Activated T-cell treated with anti-CD3 and anti-CD28 coated beads, Interleukin-2, amount 50 U/mL, for 4 hours (primary cell): ENCODE measurements at regions not wholly inside any gene's neighbourhood (a gene's known extent, or its start where the extent isn't known, plus 50 kb on each side); places are given as distances from the start of the nearest gene placed in this dataset.
A peak's percentile ranks its signal among the peaks of the same experiment; 100 is the strongest.

Experiments used
- ATAC-seq, 2 donors: fragments of 200-7000 bp; cut with Tn5 transposase; one replicate each; pipeline ENCODE4 v1.10.0; 2021
- DNase-seq: peaks from one replicate; pipeline ENCODE4 v3.0.0-alpha.2; 2020
- H3K27me3 Mint-ChIP-seq: one replicate; pipeline ENCODE4 v1.8.0; 2021; ENCODE audit warnings: low read depth, mixed read lengths
- H3K36me3 Mint-ChIP-seq: one replicate; pipeline ENCODE4 v1.8.0; 2022; ENCODE audit warnings: mixed read lengths; ENCODE audit not compliant: insufficient read depth
- H3K4me1 Mint-ChIP-seq: one replicate; pipeline ENCODE4 v1.8.0; 2021; ENCODE audit warnings: low read depth, mixed read lengths
- H3K4me3 Mint-ChIP-seq: one replicate; pipeline ENCODE4 v1.8.0; 2021; ENCODE audit warnings: mild to moderate bottlenecking, moderate library complexity, mixed read lengths
- H3K9me3 Mint-ChIP-seq: one replicate; pipeline ENCODE4 v1.8.0; 2021; ENCODE audit warnings: mixed read lengths

DNA sequence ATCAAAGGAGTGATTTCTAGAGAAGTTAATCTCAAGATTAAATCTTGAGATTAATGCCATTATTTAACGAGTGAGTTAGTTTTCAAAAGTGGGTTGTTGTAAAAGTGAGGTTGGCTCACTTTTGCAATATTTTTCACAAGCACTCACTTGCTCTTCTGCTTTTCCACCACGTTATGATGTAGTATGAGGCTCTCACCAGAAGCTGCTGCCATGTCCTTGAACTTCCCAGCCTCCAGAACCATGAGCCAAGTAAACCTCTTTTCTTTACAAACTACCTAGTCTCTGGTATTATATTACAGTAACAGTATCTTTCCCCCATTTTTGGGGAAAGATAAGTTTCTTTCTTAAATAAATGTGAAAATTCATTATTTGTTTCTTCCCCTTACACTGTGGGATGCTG is 227.6 kb upstream of the ZFP64 start:
- H3K36me3 Mint-ChIP-seq, result peaks cover 4% of the 10 kb centered on the region
- DNase-seq (no peak), ATAC-seq (no peak)
- no peaks in the 10 kb centered on the region for H3K27me3 Mint-ChIP-seq
- H3K4me1 Mint-ChIP-seq, result peaks cover 4% of the 10 kb centered on the region
- peaks cover 20% of the 10 kb centered on the region for H3K9me3 Mint-ChIP-seq
- no peak overlapping the region for H3K4me3 Mint-ChIP-seq

DNA sequence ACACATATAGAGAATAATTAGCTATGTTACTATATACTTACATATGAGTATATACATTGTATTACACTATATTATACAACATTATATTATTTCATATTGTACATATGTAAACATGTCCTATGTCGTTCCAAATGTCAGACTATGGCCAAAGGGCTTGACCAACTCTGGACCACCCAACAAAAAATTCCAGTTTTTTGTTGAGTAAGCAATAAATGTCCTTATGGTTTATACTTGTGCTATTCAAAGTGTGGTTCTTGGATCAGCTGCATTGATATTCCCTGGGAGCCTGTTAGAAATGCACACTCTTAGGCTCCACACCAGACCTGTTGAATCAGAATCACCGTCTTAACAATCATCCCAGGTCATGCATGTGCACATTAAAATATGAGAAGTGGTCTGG is 225.4 kb upstream of the ZFP64 start:
- H3K4me1 Mint-ChIP-seq, result peaks cover 20% of the 10 kb centered on the region
- peaks cover 8% of the 10 kb centered on the region for H3K36me3 Mint-ChIP-seq
- peaks cover 29% of the 10 kb centered on the region for H3K9me3 Mint-ChIP-seq
- no peaks in the 10 kb centered on the region for H3K27me3 Mint-ChIP-seq
- DNase-seq, result no peak
- H3K4me3 Mint-ChIP-seq, result no peak overlapping the region
- ATAC-seq, result no peak

DNA sequence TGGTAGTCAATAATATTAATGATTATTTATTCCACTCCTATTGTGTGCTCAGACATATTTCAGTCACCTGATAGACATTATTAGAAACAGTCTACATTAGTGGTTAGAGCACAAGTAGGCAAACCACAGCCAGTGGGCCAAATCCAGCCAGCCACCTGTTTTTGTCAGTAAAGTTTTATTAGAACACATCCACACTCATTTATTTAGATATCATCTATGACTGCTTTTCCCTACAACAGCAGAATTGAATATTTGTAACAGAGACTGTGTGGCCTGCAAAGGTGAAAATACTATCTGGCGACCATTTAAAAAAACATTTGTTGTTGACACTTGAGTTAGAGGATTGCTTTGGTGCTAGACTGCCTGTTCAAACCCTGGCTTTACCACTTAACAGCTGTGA is 220.0 kb upstream of the ZFP64 start:
- H3K4me3 Mint-ChIP-seq, result no peak overlapping the region
- H3K9me3 Mint-ChIP-seq, result peaks cover 15% of the 10 kb centered on the region
- ATAC-seq (no peak), DNase-seq (no peak)
- H3K27me3 Mint-ChIP-seq, result no peaks in the 10 kb centered on the region
- peaks cover 4% of the 10 kb centered on the region for H3K36me3 Mint-ChIP-seq
- peaks cover 67% of the 10 kb centered on the region for H3K4me1 Mint-ChIP-seq

- Mint-ChIP-seq H3K4me1 (peaks cover 76% of the 10 kb centered on the region), H3K36me3 (peaks cover 4% of the 10 kb centered on the region), H3K9me3 (peaks cover 15% of the 10 kb centered on the region), H3K27me3 (no peaks in the 10 kb centered on the region), H3K4me3 (peak overlapping the region; percentile 66)
- ATAC-seq, result peak; percentile 23 to 49
- no peak for DNase-seq
These were observed 219.2 kb upstream of the ZFP64 start for GRCh38 chr20:52410731-52411234.

DNA sequence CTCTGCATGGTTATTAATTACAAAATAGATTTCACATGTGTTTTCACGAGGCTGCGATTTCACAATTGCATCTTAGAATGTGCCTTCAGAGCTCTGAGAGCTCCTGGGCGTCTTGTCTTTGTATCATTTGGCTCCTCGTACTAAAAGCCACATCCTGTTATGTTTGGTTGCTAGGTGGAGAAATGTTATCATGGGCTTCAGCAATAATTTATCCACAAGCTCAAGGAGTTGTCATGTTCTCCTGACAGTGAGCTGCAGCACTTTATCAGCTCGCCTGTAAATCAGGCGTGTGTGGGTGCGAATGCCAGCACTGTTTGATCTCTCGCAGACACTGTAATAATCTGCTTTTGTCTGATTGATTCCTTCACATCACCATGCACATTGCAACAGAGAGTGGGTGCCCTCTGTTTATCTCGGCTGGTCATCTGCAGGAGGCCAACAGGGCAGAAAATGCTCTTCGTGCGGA is 218.6 kb upstream of the ZFP64 start:
- Mint-ChIP-seq H3K27me3 (no peaks in the 10 kb centered on the region), H3K4me1 (peaks cover 81% of the 10 kb centered on the region), H3K9me3 (peaks cover 15% of the 10 kb centered on the region), H3K4me3 (peak overlapping the region; percentile 66), H3K36me3 (peaks cover 4% of the 10 kb centered on the region)
- peak; percentile 42 for DNase-seq
- peak; percentile 71 to 77 for ATAC-seq

GRCh38 chr20:52405986-52406385 is 214.4 kb upstream of the ZFP64 start:
- DNase-seq (no peak), ATAC-seq (no peak)
- Mint-ChIP-seq H3K27me3 (no peaks in the 10 kb centered on the region), H3K9me3 (peaks cover 15% of the 10 kb centered on the region), H3K4me3 (no peak overlapping the region), H3K36me3 (peaks cover 2% of the 10 kb centered on the region), H3K4me1 (peaks cover 82% of the 10 kb centered on the region)

- Mint-ChIP-seq H3K4me1 (peaks cover 79% of the 10 kb centered on the region), H3K36me3 (peaks cover 2% of the 10 kb centered on the region), H3K4me3 (peak overlapping the region; percentile 25), H3K27me3 (no peaks in the 10 kb centered on the region), H3K9me3 (peaks cover 15% of the 10 kb centered on the region)
- ATAC-seq, result peak; percentile 41 to 61
- no peak for DNase-seq
These were observed 213.8 kb upstream of the ZFP64 start for GRCh38 chr20:52405417-52405816.

- peaks cover 79% of the 10 kb centered on the region for H3K4me1 Mint-ChIP-seq
- no peak overlapping the region for H3K4me3 Mint-ChIP-seq
- DNase-seq (no peak), ATAC-seq (no peak)
- H3K9me3 Mint-ChIP-seq, result peaks cover 15% of the 10 kb centered on the region
- H3K27me3 Mint-ChIP-seq, result no peaks in the 10 kb centered on the region
- peaks cover 2% of the 10 kb centered on the region for H3K36me3 Mint-ChIP-seq
These were observed 213.1 kb upstream of the ZFP64 start for GRCh38 chr20:52404671-52405070.

- Mint-ChIP-seq H3K27me3 (no peaks in the 10 kb centered on the region), H3K9me3 (peaks cover 15% of the 10 kb centered on the region), H3K4me1 (peaks cover 76% of the 10 kb centered on the region), H3K36me3 (peaks cover 2% of the 10 kb centered on the region), H3K4me3 (no peak overlapping the region)
- DNase-seq (no peak), ATAC-seq (peak; percentile 51 to 75)
These were observed 211.4 kb upstream of the ZFP64 start for GRCh38 chr20:52402950-52403349.

DNA sequence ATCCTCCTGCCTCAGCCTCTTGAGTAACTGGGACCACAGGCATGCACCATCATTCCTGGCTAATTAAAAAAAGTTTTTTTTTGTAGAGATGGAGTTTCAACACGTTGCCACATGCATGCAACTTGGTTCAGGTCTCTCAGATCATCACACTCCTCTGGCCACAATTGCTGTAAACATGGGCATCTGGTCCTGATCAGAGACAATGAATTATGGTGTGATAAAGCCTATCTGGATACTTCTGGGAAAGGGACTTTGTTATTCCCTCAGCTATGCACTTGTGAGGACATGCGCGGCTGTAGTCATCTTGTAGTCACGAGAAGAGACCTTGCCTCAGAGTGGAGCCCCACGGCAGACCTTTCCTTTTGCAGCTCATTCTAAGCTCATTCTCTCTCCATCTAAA is 210.9 kb upstream of the ZFP64 start:
- Mint-ChIP-seq H3K36me3 (peaks cover 2% of the 10 kb centered on the region), H3K9me3 (peaks cover 15% of the 10 kb centered on the region), H3K4me1 (peaks cover 71% of the 10 kb centered on the region), H3K27me3 (no peaks in the 10 kb centered on the region), H3K4me3 (no peak overlapping the region)
- ATAC-seq (peak in 1 of 2 donors; percentile 15), DNase-seq (no peak)

- H3K36me3 Mint-ChIP-seq, result peaks cover 2% of the 10 kb centered on the region
- DNase-seq (no peak), ATAC-seq (no peak)
- no peak overlapping the region for H3K4me3 Mint-ChIP-seq
- H3K27me3 Mint-ChIP-seq, result no peaks in the 10 kb centered on the region
- peaks cover 60% of the 10 kb centered on the region for H3K4me1 Mint-ChIP-seq
- peaks cover 10% of the 10 kb centered on the region for H3K9me3 Mint-ChIP-seq
These were observed 209.9 kb upstream of the ZFP64 start for GRCh38 chr20:52401431-52401830.

- peaks cover 10% of the 10 kb centered on the region for H3K9me3 Mint-ChIP-seq
- DNase-seq (no peak), ATAC-seq (no peak)
- no peaks in the 10 kb centered on the region for H3K27me3 Mint-ChIP-seq
- no peak overlapping the region for H3K4me3 Mint-ChIP-seq
- peaks cover 40% of the 10 kb centered on the region for H3K4me1 Mint-ChIP-seq
- peaks cover 2% of the 10 kb centered on the region for H3K36me3 Mint-ChIP-seq
These were observed 207.8 kb upstream of the ZFP64 start for GRCh38 chr20:52399352-52399751.

- ATAC-seq (no peak), DNase-seq (no peak)
- Mint-ChIP-seq H3K27me3 (no peaks in the 10 kb centered on the region), H3K4me3 (no peak overlapping the region), H3K9me3 (peaks cover 3% of the 10 kb centered on the region), H3K36me3 (no peaks in the 10 kb centered on the region), H3K4me1 (peaks cover 5% of the 10 kb centered on the region)
These were observed 198.0 kb upstream of the ZFP64 start for GRCh38 chr20:52389606-52390005.

DNA sequence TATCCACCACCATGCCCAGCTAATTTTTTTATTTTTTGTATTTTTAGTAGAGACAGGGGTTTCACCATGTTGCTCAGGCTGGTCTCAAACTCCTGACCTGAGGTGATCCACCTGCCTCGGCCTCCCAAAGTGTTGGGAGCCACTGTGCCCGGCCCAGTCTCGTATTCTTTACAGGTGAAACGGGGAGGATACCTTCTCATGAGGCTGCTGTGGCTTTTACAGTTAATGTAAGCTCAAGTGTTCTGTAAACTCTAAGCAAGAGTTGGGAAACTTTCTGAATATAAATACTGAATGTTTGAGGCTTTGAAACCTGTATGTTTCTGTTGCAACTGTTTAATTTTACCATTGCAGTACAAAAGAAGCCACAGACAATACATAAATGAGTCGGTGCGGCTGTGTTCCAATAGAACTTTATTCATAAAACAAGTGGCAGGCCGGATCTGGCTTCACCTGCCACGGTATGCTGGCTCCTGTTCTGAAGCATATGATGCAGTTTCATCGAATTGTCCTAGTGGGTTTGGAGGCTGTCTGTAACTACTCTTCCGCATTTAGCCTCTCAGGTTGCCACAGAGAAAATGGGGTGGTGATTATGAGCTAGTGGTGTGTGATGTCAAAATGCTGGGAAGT is 192.5 kb upstream of the ZFP64 start:
- no peak for ATAC-seq
- H3K27me3 Mint-ChIP-seq, result no peaks in the 10 kb centered on the region
- peaks cover 8% of the 10 kb centered on the region for H3K9me3 Mint-ChIP-seq
- no peak for DNase-seq
- peaks cover 24% of the 10 kb centered on the region for H3K4me1 Mint-ChIP-seq
- H3K4me3 Mint-ChIP-seq, result no peak overlapping the region
- no peaks in the 10 kb centered on the region for H3K36me3 Mint-ChIP-seq

DNA sequence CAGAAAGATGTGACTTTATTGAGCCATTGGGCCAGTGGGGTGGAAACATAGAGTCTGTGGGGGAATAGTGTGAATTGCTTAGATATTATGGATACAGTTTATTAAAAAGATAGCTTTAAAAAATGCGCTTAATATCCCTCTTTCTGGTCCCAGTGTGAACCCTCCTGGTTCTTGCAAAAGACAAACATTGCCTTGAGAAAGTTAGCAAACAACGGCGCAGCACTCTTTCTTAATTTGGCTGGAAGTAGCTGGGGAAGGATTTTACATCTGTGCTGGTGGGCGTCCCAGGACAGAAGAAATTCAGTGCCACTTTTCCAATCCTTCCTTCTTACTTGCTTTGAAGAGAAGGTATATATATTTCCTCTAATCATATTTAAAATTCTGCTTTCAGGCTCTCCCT is 191.4 kb upstream of the ZFP64 start:
- H3K27me3 Mint-ChIP-seq, result no peaks in the 10 kb centered on the region
- H3K9me3 Mint-ChIP-seq, result peaks cover 8% of the 10 kb centered on the region
- no peak overlapping the region for H3K4me3 Mint-ChIP-seq
- peaks cover 24% of the 10 kb centered on the region for H3K4me1 Mint-ChIP-seq
- ATAC-seq (no peak), DNase-seq (no peak)
- no peaks in the 10 kb centered on the region for H3K36me3 Mint-ChIP-seq
